ENCODE measurements at regions not wholly inside any gene's neighbourhood (a gene's known extent, or its start where the extent isn't known, plus 50 kb on each side); places are given as distances from the start of the nearest gene placed in this dataset.

- peak in 3 of 4 donors; percentile 20 to 38 (median 37) for TF ChIP-seq CTCF (IDR thresholded peaks at IDR 0.05)
- no peak for TF ChIP-seq POLR2A (IDR thresholded peaks at IDR 0.05)
Measured at GRCh38 chr6:21527731-21528130, 65.8 kb upstream of the SOX4 start.
